PC-9 (cell line): ENCODE measurements at regions not wholly inside any gene's neighbourhood (a gene's known extent, or its start where the extent isn't known, plus 50 kb on each side); places are given as distances from the start of the nearest gene placed in this dataset.

Source experiments
- EZH2 ChIP-seq: fragments of 200-600 bp; sonication (generic); IDR thresholded peaks from 2 replicates; pipeline ENCODE4 v1.8.0; 2017; ENCODE audit warnings: antibody characterized with exemption, low read depth
- TF ChIP-seq, protein P1 (sequence below): fragments of 200-600 bp; sonication (generic); conservative IDR thresholded peaks from 2 replicates; pipeline ENCODE4 v1.6.1; 2017; ENCODE audit warnings: mixed run types, antibody characterized with exemption, mild to moderate bottlenecking, moderate library complexity

DNA sequence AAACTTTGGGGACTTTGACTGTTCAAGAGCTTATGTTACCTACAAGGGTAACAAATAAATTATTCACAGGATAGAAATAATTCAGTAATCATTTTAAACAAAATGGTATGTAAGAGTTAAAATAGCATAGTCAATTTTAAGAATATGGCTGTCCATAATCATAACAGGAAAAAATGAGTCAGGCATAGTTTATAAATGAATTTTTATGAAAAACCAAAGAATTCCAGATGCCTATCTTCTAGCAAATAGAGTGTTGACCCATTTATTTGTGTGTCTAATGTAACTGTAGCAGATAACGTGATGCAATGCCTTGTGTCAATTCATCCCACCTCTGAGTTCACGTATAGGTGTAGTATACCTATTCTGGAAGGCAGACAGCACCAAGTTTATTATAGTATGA, 169.7 kb upstream of the CDH9 start:
- TF ChIP-seq, protein P1, sequence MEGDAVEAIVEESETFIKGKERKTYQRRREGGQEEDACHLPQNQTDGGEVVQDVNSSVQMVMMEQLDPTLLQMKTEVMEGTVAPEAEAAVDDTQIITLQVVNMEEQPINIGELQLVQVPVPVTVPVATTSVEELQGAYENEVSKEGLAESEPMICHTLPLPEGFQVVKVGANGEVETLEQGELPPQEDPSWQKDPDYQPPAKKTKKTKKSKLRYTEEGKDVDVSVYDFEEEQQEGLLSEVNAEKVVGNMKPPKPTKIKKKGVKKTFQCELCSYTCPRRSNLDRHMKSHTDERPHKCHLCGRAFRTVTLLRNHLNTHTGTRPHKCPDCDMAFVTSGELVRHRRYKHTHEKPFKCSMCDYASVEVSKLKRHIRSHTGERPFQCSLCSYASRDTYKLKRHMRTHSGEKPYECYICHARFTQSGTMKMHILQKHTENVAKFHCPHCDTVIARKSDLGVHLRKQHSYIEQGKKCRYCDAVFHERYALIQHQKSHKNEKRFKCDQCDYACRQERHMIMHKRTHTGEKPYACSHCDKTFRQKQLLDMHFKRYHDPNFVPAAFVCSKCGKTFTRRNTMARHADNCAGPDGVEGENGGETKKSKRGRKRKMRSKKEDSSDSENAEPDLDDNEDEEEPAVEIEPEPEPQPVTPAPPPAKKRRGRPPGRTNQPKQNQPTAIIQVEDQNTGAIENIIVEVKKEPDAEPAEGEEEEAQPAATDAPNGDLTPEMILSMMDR, result no peak
- TF ChIP-seq EZH2, result no peak
